ENCODE measurements at regions not wholly inside any gene's neighbourhood (a gene's known extent, or its start where the extent isn't known, plus 50 kb on each side); places are given as distances from the start of the nearest gene placed in this dataset.

GRCh38 chr6:14728396-14729024 is 517.4 kb upstream of the JARID2 start:
- peaks cover 17% of the 10 kb centered on the region for H3K4me1 Mint-ChIP-seq (ENCODE audit: low read depth, unreplicated experiment)
- H3K9me3 Mint-ChIP-seq (ENCODE audit: unreplicated experiment): no peaks in the 10 kb centered on the region
- CTCF ChIA-PET: no interaction called here
- no peaks in the 10 kb centered on the region for H3K36me3 ChIP-seq (ENCODE audit: control insufficient read depth, insufficient read depth, low read length)
- no peaks in the 10 kb centered on the region for H3K27me3 ChIP-seq (replicated peaks; ENCODE audit: control insufficient read depth, insufficient read depth, low read length)
- no peak overlapping the region for H3K27ac Mint-ChIP-seq (ENCODE audit: unreplicated experiment)
- H3K36me3 Mint-ChIP-seq (ENCODE audit: insufficient read depth, unreplicated experiment): no peaks in the 10 kb centered on the region
- H3K4me1 ChIP-seq: peaks cover 26% of the 10 kb centered on the region
- H3K4me3 ChIP-seq (ENCODE audit: low read depth, low read length): no peak overlapping the region
- DNase-seq: no peak
- H3K27me3 Mint-ChIP-seq (ENCODE audit: insufficient read depth, unreplicated experiment): no peaks in the 10 kb centered on the region
- no TSS peak for BruUV-seq (replicated peaks)
- POLR2A ChIA-PET: no interaction called here
- intact Hi-C loops (cut with micrococcal nuclease; ENCODE audit: unreplicated experiment): no loop called here
- H3K4me3 Mint-ChIP-seq (ENCODE audit: unreplicated experiment): no peak overlapping the region
- no peak for TF ChIP-seq CTCF (IDR thresholded peaks at IDR 0.05; ENCODE audit: insufficient read depth in 1 of 2, low read depth in 1 of 2, low read length in 1 of 2, severe bottlenecking in 1 of 2, unreplicated experiment in 1 of 2)
- H3K9me3 ChIP-seq: no peaks in the 10 kb centered on the region

- H3K4me1 Mint-ChIP-seq (ENCODE audit: low read depth, unreplicated experiment): peaks cover 19% of the 10 kb centered on the region
- no peak overlapping the region for H3K27ac Mint-ChIP-seq (ENCODE audit: unreplicated experiment)
- POLR2A ChIA-PET: no interaction called here
- no peaks in the 10 kb centered on the region for H3K36me3 ChIP-seq (ENCODE audit: control insufficient read depth, insufficient read depth, low read length)
- CTCF ChIA-PET: no interaction called here
- intact Hi-C loops (cut with micrococcal nuclease; ENCODE audit: unreplicated experiment): no loop called here
- H3K4me3 ChIP-seq (ENCODE audit: low read depth, low read length): no peak overlapping the region
- H3K9me3 ChIP-seq: no peaks in the 10 kb centered on the region
- BruUV-seq (replicated peaks): no TSS peak
- H3K9me3 Mint-ChIP-seq (ENCODE audit: unreplicated experiment): no peaks in the 10 kb centered on the region
- no peak for DNase-seq
- H3K27me3 ChIP-seq (replicated peaks; ENCODE audit: control insufficient read depth, insufficient read depth, low read length): no peaks in the 10 kb centered on the region
- H3K27me3 Mint-ChIP-seq (ENCODE audit: insufficient read depth, unreplicated experiment): no peaks in the 10 kb centered on the region
- no peaks in the 10 kb centered on the region for H3K36me3 Mint-ChIP-seq (ENCODE audit: insufficient read depth, unreplicated experiment)
- no peak for TF ChIP-seq CTCF (IDR thresholded peaks at IDR 0.05; ENCODE audit: insufficient read depth in 1 of 2, low read depth in 1 of 2, low read length in 1 of 2, severe bottlenecking in 1 of 2, unreplicated experiment in 1 of 2)
- peaks cover 33% of the 10 kb centered on the region for H3K4me1 ChIP-seq
- no peak overlapping the region for H3K4me3 Mint-ChIP-seq (ENCODE audit: unreplicated experiment)
Observed at GRCh38 chr6:14729129-14729871, 516.6 kb upstream of the JARID2 start.

- no peaks in the 10 kb centered on the region for H3K27me3 Mint-ChIP-seq (ENCODE audit: insufficient read depth, unreplicated experiment)
- Histone ChIP-seq H3K4me3 (ENCODE audit: low read depth, low read length) (no peak overlapping the region), H3K4me1 (peaks cover 33% of the 10 kb centered on the region), H3K27me3 (replicated peaks; ENCODE audit: control insufficient read depth, insufficient read depth, low read length) (no peaks in the 10 kb centered on the region), H3K9me3 (no peaks in the 10 kb centered on the region), H3K36me3 (ENCODE audit: control insufficient read depth, insufficient read depth, low read length) (no peaks in the 10 kb centered on the region)
- no peak overlapping the region for H3K27ac Mint-ChIP-seq (ENCODE audit: unreplicated experiment)
- no peak overlapping the region for H3K4me3 Mint-ChIP-seq (ENCODE audit: unreplicated experiment)
- DNase-seq: no peak
- peaks cover 19% of the 10 kb centered on the region for H3K4me1 Mint-ChIP-seq (ENCODE audit: low read depth, unreplicated experiment)
- no peak for TF ChIP-seq CTCF (IDR thresholded peaks at IDR 0.05; ENCODE audit: insufficient read depth in 1 of 2, low read depth in 1 of 2, low read length in 1 of 2, severe bottlenecking in 1 of 2, unreplicated experiment in 1 of 2)
- H3K36me3 Mint-ChIP-seq (ENCODE audit: insufficient read depth, unreplicated experiment): no peaks in the 10 kb centered on the region
- ChIA-PET CTCF (no interaction called here), POLR2A (no interaction called here)
- BruUV-seq (replicated peaks): no TSS peak
- intact Hi-C loops (cut with micrococcal nuclease; ENCODE audit: unreplicated experiment): no loop called here
- H3K9me3 Mint-ChIP-seq (ENCODE audit: unreplicated experiment): no peaks in the 10 kb centered on the region
Observed at GRCh38 chr6:14730654-14731053, 515.2 kb upstream of the JARID2 start.

All from Caco-2 (cell line).